MM.1S (cell line): ENCODE measurements at regions not wholly inside any gene's neighbourhood (a gene's known extent, or its start where the extent isn't known, plus 50 kb on each side); places are given as distances from the start of the nearest gene placed in this dataset.

Experiments
- DNase-seq: peaks from one replicate; pipeline ENCODE4 v3.0.0-alpha.2; 2015
- H2AFZ ChIP-seq: fragments of 300-600 bp; sonication (generic); 2 replicates; pipeline ENCODE4 v1.6.0; 2016; ENCODE audit warnings: antibody characterized with exemption, low read length
- H3F3A ChIP-seq: fragments of 300-600 bp; sonication (generic); 2 replicates; pipeline ENCODE4 v1.6.1; 2016; ENCODE audit warnings: mild to moderate bottlenecking, antibody characterized with exemption, low read length, moderate library complexity, mixed read lengths; ENCODE audit not compliant: insufficient read depth
- H3K27ac ChIP-seq: fragments of 300-600 bp; sonication (generic); 2 replicates; pipeline ENCODE4 v1.5.1; 2016; ENCODE audit warnings: mild to moderate bottlenecking, low read length
- H3K27me3 ChIP-seq: fragments of 300-600 bp; sonication (generic); replicated peaks from 2 replicates; pipeline ENCODE4 v1.6.0; 2016; ENCODE audit warnings: low read length; ENCODE audit not compliant: insufficient read depth
- H3K36me3 ChIP-seq: fragments of 300-600 bp; sonication (generic); replicated peaks from 2 replicates; pipeline ENCODE4 v1.6.1; 2016; ENCODE audit warnings: mild to moderate bottlenecking, low read length, mixed read lengths; ENCODE audit not compliant: insufficient read depth
- H3K4me1 ChIP-seq: fragments of 300-600 bp; sonication (generic); 2 replicates; pipeline ENCODE4 v1.6.1; 2016; ENCODE audit warnings: low read length, mixed read lengths
- H3K4me2 ChIP-seq: fragments of 300-600 bp; sonication (generic); 2 replicates; pipeline ENCODE4 v1.6.0; 2016; ENCODE audit warnings: low read depth, low read length
- H3K4me3 ChIP-seq: fragments of 300-600 bp; sonication (generic); 2 replicates; pipeline ENCODE4 v1.5.1; 2016; ENCODE audit warnings: low read length, mixed read lengths
- H3K79me2 ChIP-seq: fragments of 300-600 bp; sonication (generic); 2 replicates; pipeline ENCODE4 v1.6.1; 2016; ENCODE audit warnings: mixed run types, low read length, mixed read lengths
- H3K9ac ChIP-seq: fragments of 300-600 bp; sonication (generic); 2 replicates; pipeline ENCODE4 v1.6.1; 2016; ENCODE audit warnings: low read length, mixed read lengths
- H3K9me2 ChIP-seq: fragments of 300-600 bp; sonication (generic); replicated peaks from 2 replicates; pipeline ENCODE4 v1.6.1; 2016; ENCODE audit warnings: mild to moderate bottlenecking, low read length, mixed read lengths; ENCODE audit not compliant: insufficient read depth
- H3K9me3 ChIP-seq: fragments of 300-600 bp; sonication (generic); replicated peaks from 2 replicates; pipeline ENCODE4 v1.6.1; 2016; ENCODE audit warnings: mild to moderate bottlenecking, low read length, mixed read lengths; ENCODE audit not compliant: insufficient read depth
- H4K20me1 ChIP-seq: fragments of 300-600 bp; sonication (generic); 2 replicates; pipeline ENCODE4 v1.6.1; 2016; ENCODE audit warnings: mild to moderate bottlenecking, low read length, moderate library complexity, mixed read lengths; ENCODE audit not compliant: insufficient read depth
- CTCF ChIP-seq: fragments of 300-600 bp; sonication (generic); IDR thresholded peaks from 2 replicates; pipeline ENCODE4 v1.5.1; 2016; ENCODE audit warnings: antibody characterized with exemption, low read length, mixed read lengths
- EZH2 ChIP-seq: fragments of 300-600 bp; sonication (generic); optimal IDR thresholded peaks from 2 replicates; pipeline ENCODE3; 2017; ENCODE audit warnings: low read depth, mild to moderate bottlenecking, antibody characterized with exemption, low read length, mixed read lengths
- EZH2phosphoT487 ChIP-seq: fragments of 300-600 bp; sonication (generic); IDR thresholded peaks from 2 replicates; pipeline ENCODE4 v1.6.1; 2018; ENCODE audit warnings: antibody characterized with exemption, low read length

- Histone ChIP-seq H3K4me3 (no peak overlapping the region), H3K27me3 (no peaks in the 10 kb centered on the region), H3K27ac (no peak overlapping the region), H3K9ac (no peak overlapping the region), H3K36me3 (no peaks in the 10 kb centered on the region), H3K79me2 (no peaks in the 10 kb centered on the region), H2AFZ (no peak overlapping the region), H3K9me3 (no peaks in the 10 kb centered on the region), H3K9me2 (no peaks in the 10 kb centered on the region), H4K20me1 (no peaks in the 10 kb centered on the region), H3F3A (no peaks in the 10 kb centered on the region), H3K4me1 (no peaks in the 10 kb centered on the region), H3K4me2 (no peak overlapping the region)
- DNase-seq = no peak
- TF ChIP-seq EZH2phosphoT487 (no peak), EZH2 (no peak), CTCF (no peak)
Observed at GRCh38 chr4:96509039-96509741, 669.3 kb downstream of the PDHA2 start.

- Histone ChIP-seq H2AFZ (no peak overlapping the region), H3K9me3 (no peaks in the 10 kb centered on the region), H3K36me3 (no peaks in the 10 kb centered on the region), H3K9ac (no peak overlapping the region), H3K9me2 (no peaks in the 10 kb centered on the region), H4K20me1 (no peaks in the 10 kb centered on the region), H3K79me2 (no peaks in the 10 kb centered on the region), H3K27me3 (no peaks in the 10 kb centered on the region), H3K4me1 (no peaks in the 10 kb centered on the region), H3K27ac (no peak overlapping the region), H3K4me2 (no peak overlapping the region), H3F3A (no peaks in the 10 kb centered on the region), H3K4me3 (no peak overlapping the region)
- DNase-seq = no peak
- TF ChIP-seq CTCF (no peak), EZH2phosphoT487 (no peak), EZH2 (no peak)
Observed at GRCh38 chr4:96519291-96519690, 679.4 kb downstream of the PDHA2 start.

- Histone ChIP-seq H3K9me3 (no peaks in the 10 kb centered on the region), H3F3A (no peaks in the 10 kb centered on the region), H2AFZ (no peak overlapping the region), H4K20me1 (no peaks in the 10 kb centered on the region), H3K27ac (no peak overlapping the region), H3K9ac (no peak overlapping the region), H3K4me3 (no peak overlapping the region), H3K79me2 (no peaks in the 10 kb centered on the region), H3K36me3 (no peaks in the 10 kb centered on the region), H3K4me1 (no peaks in the 10 kb centered on the region), H3K27me3 (no peaks in the 10 kb centered on the region), H3K9me2 (no peaks in the 10 kb centered on the region), H3K4me2 (no peak overlapping the region)
- TF ChIP-seq EZH2 = no peak
- TF ChIP-seq EZH2phosphoT487 = no peak
- TF ChIP-seq CTCF = no peak
- DNase-seq = no peak
Observed at GRCh38 chr4:96521046-96521536, 681.2 kb downstream of the PDHA2 start.
